MCF 10A (cell line): ENCODE measurements at regions not wholly inside any gene's neighbourhood (a gene's known extent, or its start where the extent isn't known, plus 50 kb on each side); places are given as distances from the start of the nearest gene placed in this dataset.
A peak's percentile ranks its signal among the peaks of the same experiment; 100 is the strongest.

ENCODE experiments used
- BruUV-seq: library from RNA; stranded (reverse); fragments of 400-500 nt; replicated peaks from 2 replicates; lab custom pipeline; 2021; lab: Mats Ljungman, UMichigan
- CTCF ChIA-PET: fragments of 300-600 bp; sonication (Branson Sonifier 250); formaldehyde crosslinking; extraction: SDS; loops from one replicate; lab custom pipeline; 2021; ENCODE audit warnings: antibody characterized with exemption, inconsistent platforms; lab: Yijun Ruan, JAX
- POLR2A ChIA-PET: fragments of 300-600, 350-650 bp; sonication (Branson Sonifier 250); formaldehyde crosslinking; extraction: SDS; loops from one replicate; lab custom pipeline; 2020; ENCODE audit warnings: antibody characterized with exemption, inconsistent platforms; lab: Yijun Ruan, JAX
- DNase-seq: peaks from one replicate; pipeline ENCODE4 v3.0.0-alpha.2; 2018; ENCODE audit not compliant: unreplicated experiment
- H3K27ac Mint-ChIP-seq: one replicate; pipeline ENCODE4 v1.8.0; 2022; ENCODE audit warnings: mild to moderate bottlenecking, low read depth, mixed read lengths; ENCODE audit not compliant: unreplicated experiment
- H3K27me3 Mint-ChIP-seq: one replicate; pipeline ENCODE4 v1.8.0; 2022; ENCODE audit warnings: mixed read lengths; ENCODE audit not compliant: insufficient read depth, unreplicated experiment
- H3K36me3 Mint-ChIP-seq: one replicate; pipeline ENCODE4 v1.8.0; 2022; ENCODE audit warnings: mild to moderate bottlenecking, moderate library complexity, mixed read lengths; ENCODE audit not compliant: insufficient read depth, unreplicated experiment
- H3K4me1 Mint-ChIP-seq: one replicate; pipeline ENCODE4 v1.8.0; 2022; ENCODE audit warnings: mixed read lengths; ENCODE audit not compliant: insufficient read depth, unreplicated experiment
- H3K4me3 Mint-ChIP-seq: one replicate; pipeline ENCODE4 v1.8.0; 2022; ENCODE audit warnings: mild to moderate bottlenecking, moderate library complexity, mixed read lengths; ENCODE audit not compliant: unreplicated experiment
- H3K9me3 Mint-ChIP-seq: one replicate; pipeline ENCODE4 v1.8.0; 2022; ENCODE audit warnings: mixed read lengths; ENCODE audit not compliant: unreplicated experiment
- intact Hi-C: fragments of 100-400 bp; cut with micrococcal nuclease; formaldehyde crosslinking; loops from 2 replicates; pipeline ENCODE4 v1.14.1; 2022
- TF ChIP-seq, protein P1 (sequence below): fragments of 200-600 bp; IDR thresholded peaks from one replicate; pipeline ENCODE4 v1.8.0; 2022; ENCODE audit warnings: antibody characterized with exemption, mild to moderate bottlenecking; ENCODE audit not compliant: unreplicated experiment

GRCh38 chr11:8325591-8326304 is 62.1 kb upstream of the LMO1 start:
- TF ChIP-seq, protein P1, sequence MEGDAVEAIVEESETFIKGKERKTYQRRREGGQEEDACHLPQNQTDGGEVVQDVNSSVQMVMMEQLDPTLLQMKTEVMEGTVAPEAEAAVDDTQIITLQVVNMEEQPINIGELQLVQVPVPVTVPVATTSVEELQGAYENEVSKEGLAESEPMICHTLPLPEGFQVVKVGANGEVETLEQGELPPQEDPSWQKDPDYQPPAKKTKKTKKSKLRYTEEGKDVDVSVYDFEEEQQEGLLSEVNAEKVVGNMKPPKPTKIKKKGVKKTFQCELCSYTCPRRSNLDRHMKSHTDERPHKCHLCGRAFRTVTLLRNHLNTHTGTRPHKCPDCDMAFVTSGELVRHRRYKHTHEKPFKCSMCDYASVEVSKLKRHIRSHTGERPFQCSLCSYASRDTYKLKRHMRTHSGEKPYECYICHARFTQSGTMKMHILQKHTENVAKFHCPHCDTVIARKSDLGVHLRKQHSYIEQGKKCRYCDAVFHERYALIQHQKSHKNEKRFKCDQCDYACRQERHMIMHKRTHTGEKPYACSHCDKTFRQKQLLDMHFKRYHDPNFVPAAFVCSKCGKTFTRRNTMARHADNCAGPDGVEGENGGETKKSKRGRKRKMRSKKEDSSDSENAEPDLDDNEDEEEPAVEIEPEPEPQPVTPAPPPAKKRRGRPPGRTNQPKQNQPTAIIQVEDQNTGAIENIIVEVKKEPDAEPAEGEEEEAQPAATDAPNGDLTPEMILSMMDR, result no peak
- intact Hi-C loops, result loop anchor here (5.0 kb wide), 2 partner anchors 98 to 347 kb away; no protein-coding TSS in a partner anchor
- H3K36me3 Mint-ChIP-seq, result no peaks in the 10 kb centered on the region
- no TSS peak for BruUV-seq
- no peak overlapping the region for H3K27ac Mint-ChIP-seq
- H3K9me3 Mint-ChIP-seq, result no peaks in the 10 kb centered on the region
- DNase-seq, result peak; percentile 30
- peaks cover 2% of the 10 kb centered on the region for H3K27me3 Mint-ChIP-seq
- H3K4me3 Mint-ChIP-seq, result no peak overlapping the region
- POLR2A ChIA-PET, result no interaction called here
- H3K4me1 Mint-ChIP-seq, result peaks cover 13% of the 10 kb centered on the region
- CTCF ChIA-PET, result interaction anchor here (0.9 to 1.1 kb wide), 3 partner anchors 30 to 241 kb away, joined by 3 to 4 read pairs (median 3); no protein-coding TSS in a partner anchor

GRCh38 chr11:8323161-8323935 is 59.7 kb upstream of the LMO1 start:
- intact Hi-C loops, result no loop called here
- Mint-ChIP-seq H3K36me3 (no peaks in the 10 kb centered on the region), H3K27me3 (peaks cover 19% of the 10 kb centered on the region), H3K27ac (no peak overlapping the region), H3K4me1 (peaks cover 7% of the 10 kb centered on the region), H3K9me3 (no peaks in the 10 kb centered on the region), H3K4me3 (no peak overlapping the region)
- CTCF ChIA-PET, result interaction anchor here (0.7 kb wide), 1 partner anchor 495 kb away, joined by 3 read pairs; no protein-coding TSS in a partner anchor
- TF ChIP-seq, protein P1, result no peak
- no TSS peak for BruUV-seq
- no peak for DNase-seq
- POLR2A ChIA-PET, result no interaction called here

- ChIA-PET CTCF (no interaction called here), POLR2A (no interaction called here)
- Mint-ChIP-seq H3K27me3 (peaks cover 19% of the 10 kb centered on the region), H3K36me3 (no peaks in the 10 kb centered on the region), H3K4me3 (no peak overlapping the region), H3K4me1 (peaks cover 7% of the 10 kb centered on the region), H3K27ac (no peak overlapping the region), H3K9me3 (no peaks in the 10 kb centered on the region)
- intact Hi-C loops, result no loop called here
- DNase-seq, result no peak
- TF ChIP-seq, protein P1, result no peak
- BruUV-seq, result no TSS peak
These were observed 58.2 kb upstream of the LMO1 start for GRCh38 chr11:8321876-8322275.

GRCh38 chr11:8320076-8320475 is 56.4 kb upstream of the LMO1 start:
- TF ChIP-seq, protein P1, result no peak
- Mint-ChIP-seq H3K27ac (no peak overlapping the region), H3K36me3 (no peaks in the 10 kb centered on the region), H3K27me3 (peaks cover 19% of the 10 kb centered on the region), H3K9me3 (no peaks in the 10 kb centered on the region), H3K4me1 (no peaks in the 10 kb centered on the region), H3K4me3 (no peak overlapping the region)
- CTCF ChIA-PET, result interaction anchor here (0.6 to 2.1 kb wide), 4 partner anchors 10 to 641 kb away, joined by 3 to 8 read pairs (median 3); partner anchors contain the start of gene LMO1
- no TSS peak for BruUV-seq
- POLR2A ChIA-PET, result no interaction called here
- no peak for DNase-seq
- intact Hi-C loops, result no loop called here
